Central memory CD4-positive, alpha-beta T cell (primary cell): ENCODE measurements at regions not wholly inside any gene's neighbourhood (a gene's known extent, or its start where the extent isn't known, plus 50 kb on each side); places are given as distances from the start of the nearest gene placed in this dataset.
"Not testable (repeated sequence)": the region's sequence is repeated elsewhere in the genome, so short reads cannot be mapped to it uniquely, and the experiment has no call there.

ENCODE experiments used
- DNase-seq: peaks from one replicate; pipeline ENCODE4 v3.0.0; 2022

DNA sequence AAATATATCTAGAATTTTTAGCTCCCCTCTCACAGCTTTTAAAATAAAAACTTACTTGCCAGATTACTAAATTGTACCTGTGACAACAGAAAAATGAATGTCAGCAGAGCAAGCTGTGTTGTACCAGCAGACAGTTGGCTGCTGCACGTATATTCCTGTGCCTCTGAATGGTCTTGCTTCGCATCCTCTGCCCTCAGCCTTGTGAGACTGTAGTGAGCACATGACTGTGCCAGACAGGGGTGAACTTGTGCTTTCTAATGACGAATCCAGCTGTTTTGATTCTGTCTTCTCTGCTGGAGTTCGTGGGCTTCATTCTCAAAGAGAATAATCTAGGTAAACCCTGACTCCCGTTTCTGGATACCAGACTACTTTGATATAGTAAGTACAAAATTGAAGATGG lies 58.3 kb upstream of the FRMD6 start:
- no peak for DNase-seq

DNA sequence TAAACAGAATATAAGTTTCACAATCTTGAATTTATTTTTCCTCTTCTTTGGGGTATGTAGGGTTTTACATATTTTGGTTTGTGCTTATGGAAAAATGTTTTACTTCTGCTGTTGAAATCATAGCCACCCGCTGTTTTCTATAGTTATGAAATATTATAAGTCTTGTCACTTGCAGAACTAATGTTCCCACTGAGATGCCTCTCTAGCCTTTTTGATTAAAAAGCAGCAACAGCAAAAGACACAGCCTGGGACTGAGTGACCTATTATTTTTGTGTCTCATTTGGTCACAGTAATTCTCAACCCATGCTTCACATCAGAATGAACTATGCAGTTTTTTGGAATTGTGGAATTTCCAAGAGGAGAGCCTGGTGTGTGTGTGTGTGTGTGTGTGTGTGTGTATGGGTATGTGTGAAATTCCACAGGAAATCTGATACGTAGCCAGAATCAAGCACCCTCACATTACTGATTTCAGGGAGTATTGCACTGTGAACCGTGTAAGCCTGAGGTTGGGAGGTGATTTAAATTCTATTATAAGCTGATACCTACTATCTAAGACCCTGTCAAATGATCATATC lies 55.7 kb upstream of the FRMD6 start:
- DNase-seq = no peak

DNA sequence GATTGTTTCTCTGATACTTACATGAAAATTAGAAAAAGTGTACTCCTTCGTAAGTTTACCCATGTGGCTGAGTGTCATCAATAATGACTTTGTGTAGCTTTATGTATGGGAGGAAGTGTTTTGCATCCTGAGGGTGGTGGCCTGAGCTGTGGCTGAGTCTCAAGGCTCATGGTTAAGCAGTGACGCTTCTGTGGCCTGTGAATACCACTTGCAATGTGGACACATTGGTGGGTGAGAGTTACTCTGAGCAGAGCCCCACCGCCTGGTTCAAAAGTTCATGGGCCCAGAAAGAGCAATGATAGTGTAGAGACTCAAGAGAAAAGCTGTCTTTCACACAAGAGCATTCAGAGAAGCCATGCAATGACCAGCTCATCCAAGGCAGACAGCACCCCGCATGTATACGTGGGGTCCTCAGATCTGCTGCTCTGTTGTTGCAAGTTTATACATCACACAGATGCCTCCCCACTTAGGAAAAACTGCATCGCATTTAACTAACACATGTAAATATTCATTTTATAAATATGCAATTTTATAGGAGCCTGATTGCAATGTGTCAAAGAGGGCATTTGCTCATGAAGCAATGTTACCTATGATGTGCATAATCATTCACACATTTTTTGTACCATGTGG lies 55.1 kb upstream of the FRMD6 start:
- DNase-seq = no peak

DNA sequence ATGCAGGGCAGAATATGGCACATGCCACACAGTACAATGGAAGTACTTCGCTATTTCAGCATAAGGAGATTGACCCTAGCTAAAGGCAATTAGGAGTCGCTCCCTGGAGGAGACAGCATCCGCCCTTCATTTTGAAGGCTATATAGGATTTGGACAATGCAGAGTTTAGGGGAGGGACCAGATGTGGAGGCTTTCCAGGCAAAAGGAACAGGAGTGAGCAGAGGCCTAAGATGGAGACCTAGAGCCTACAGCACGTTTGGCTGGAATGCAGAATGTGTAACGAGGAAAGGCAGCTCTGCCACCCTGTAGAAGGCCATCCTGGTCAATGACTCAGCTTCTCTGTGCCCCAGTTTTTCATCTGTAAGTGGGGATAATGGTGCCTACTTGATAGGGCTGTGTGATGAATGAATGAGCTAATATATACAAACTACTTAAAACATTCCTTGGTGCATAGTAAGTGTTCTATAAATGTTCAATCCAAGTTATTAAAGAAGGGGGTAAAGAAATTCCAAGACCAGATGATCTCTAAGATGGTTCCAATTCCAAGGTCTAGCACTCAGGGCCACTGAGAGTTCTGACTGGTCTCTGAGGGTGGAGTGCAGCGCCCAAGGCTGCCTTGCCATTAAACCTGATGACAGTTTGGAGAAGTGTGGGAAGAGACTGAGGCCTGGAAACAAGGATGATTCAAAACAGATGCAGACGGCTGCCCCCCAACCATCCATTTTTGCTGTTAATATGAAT lies 54.3 kb upstream of the FRMD6 start:
- no peak for DNase-seq

DNA sequence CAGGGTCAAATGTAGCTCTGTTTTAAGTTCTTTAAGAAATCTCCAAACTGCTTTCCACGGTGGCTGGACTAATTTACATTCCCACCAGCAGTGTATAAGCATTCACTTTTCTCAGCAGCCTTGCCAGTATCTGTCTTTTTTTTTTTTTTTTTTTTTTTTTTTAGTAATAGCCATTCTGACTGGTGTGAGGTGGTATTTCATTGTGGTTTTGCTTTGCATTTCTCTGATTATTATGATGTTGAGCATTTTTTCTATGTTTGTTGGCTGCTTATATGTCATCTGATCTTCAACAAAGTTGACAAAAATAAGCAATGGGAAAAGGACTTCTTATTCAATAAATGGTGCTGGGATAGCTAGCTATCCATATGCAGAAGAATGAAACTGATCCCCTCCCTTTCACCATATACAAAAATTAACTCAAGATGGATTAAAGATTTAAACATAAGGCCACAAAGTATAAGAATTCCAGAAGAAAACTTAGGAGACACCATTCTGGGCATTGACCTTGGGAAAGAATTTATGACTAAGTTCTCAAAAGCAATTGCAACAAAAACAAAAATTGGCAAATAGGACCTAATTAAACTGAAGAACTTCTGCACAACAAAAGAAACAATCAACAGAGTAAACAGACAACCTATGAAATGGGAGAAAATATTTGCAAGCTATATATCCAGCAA lies 52.6 kb upstream of the FRMD6 start:
- not testable (repeated sequence) for DNase-seq

DNA sequence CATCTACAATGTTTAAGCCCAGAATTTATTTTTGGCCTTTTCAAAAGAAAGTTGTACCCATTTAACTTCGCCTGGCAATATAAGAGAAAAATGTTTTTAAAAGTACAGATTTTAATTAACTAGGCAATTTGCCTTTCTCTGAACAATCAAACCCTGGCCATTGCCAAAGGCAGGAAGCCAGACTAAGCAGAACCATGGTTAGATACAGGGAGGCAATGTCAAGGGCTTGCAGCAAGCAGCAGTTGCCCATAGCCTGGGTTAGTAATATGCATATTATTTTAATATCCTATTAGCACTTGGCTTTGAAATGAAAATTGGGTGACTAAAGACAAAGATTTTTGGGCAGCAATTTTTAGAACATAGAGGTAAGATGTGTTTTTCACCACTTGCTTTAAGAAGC lies 51.1 kb upstream of the FRMD6 start:
- DNase-seq = no peak
